ENCODE measurements at regions not wholly inside any gene's neighbourhood (a gene's known extent, or its start where the extent isn't known, plus 50 kb on each side); places are given as distances from the start of the nearest gene placed in this dataset.

- no peak for TF ChIP-seq EZH2phosphoT487 (IDR thresholded peaks at IDR 0.05; ENCODE audit: unreplicated experiment)
- TF ChIP-seq CTCF (conservative IDR thresholded peaks at IDR 0.05; ENCODE audit: low read depth in 2 of 2): no peak
Observed at GRCh38 chr4:43485196-43485595, 592.7 kb downstream of the GRXCR1 start (continued).

GRCh38 chr4:43496188-43496587, 603.7 kb downstream of the GRXCR1 start:
- no peaks in the 10 kb centered on the region for H4K20me1 ChIP-seq (replicated peaks; ENCODE audit: insufficient read depth)
- H3K27ac Mint-ChIP-seq: no peak overlapping the region
- no peak overlapping the region for H3K27ac ChIP-seq (ENCODE audit: low read depth)
- no peaks in the 10 kb centered on the region for H3K36me3 ChIP-seq (ENCODE audit: insufficient read depth)
- H3K4me1 ChIP-seq (ENCODE audit: insufficient read depth): no peaks in the 10 kb centered on the region
- no peak for TF ChIP-seq POLR2AphosphoS5 (IDR thresholded peaks at IDR 0.05; ENCODE audit: low read depth)
- TF ChIP-seq ZNF331 (CRISPR knock-in tag; IDR thresholded peaks at IDR 0.05; ENCODE audit: low read depth): no peak
- TF ChIP-seq NANOG (IDR thresholded peaks at IDR 0.05; ENCODE audit: borderline replicate concordance): no peak
- no peak for TF ChIP-seq ZNF114 (CRISPR knock-in tag; IDR thresholded peaks at IDR 0.05)
- no peak for TF ChIP-seq REST (IDR thresholded peaks at IDR 0.05; ENCODE audit: unreplicated experiment)
- TF ChIP-seq JUNB (IDR thresholded peaks at IDR 0.05; ENCODE audit: unreplicated experiment): no peak
- H3K27me3 Mint-ChIP-seq (ENCODE audit: insufficient read depth, low read depth, poor library complexity): no peaks in the 10 kb centered on the region
- H2AFZ ChIP-seq: no peak overlapping the region; the same call in 1 of the 2 replicates
- ATAC-seq (no peak), DNase-seq (ENCODE audit: low spot score) (no peak)
- no peaks in the 10 kb centered on the region for H3K79me2 ChIP-seq (replicated peaks; ENCODE audit: insufficient read depth)
- H3K4me3 ChIP-seq: no peak overlapping the region
- no peaks in the 10 kb centered on the region for H3K36me3 Mint-ChIP-seq (ENCODE audit: low read depth)
- no peak overlapping the region for H3K4me3 Mint-ChIP-seq
- no peaks in the 10 kb centered on the region for H3K4me1 Mint-ChIP-seq
- no peaks in the 10 kb centered on the region for H3K27me3 ChIP-seq (ENCODE audit: insufficient read depth)
- H3K9me3 Mint-ChIP-seq: no peaks in the 10 kb centered on the region
- H3F3A ChIP-seq (replicated peaks; ENCODE audit: low read depth): no peaks in the 10 kb centered on the region
- no peak overlapping the region for H3K4me2 ChIP-seq
- no peaks in the 10 kb centered on the region for H3K9me2 ChIP-seq (ENCODE audit: insufficient read depth)

- H2AFZ ChIP-seq: no peak overlapping the region
- DNase-seq (ENCODE audit: low spot score): no peak
- H3K4me2 ChIP-seq: no peak overlapping the region
- H3K9me3 Mint-ChIP-seq: no peaks in the 10 kb centered on the region
- H3K27me3 Mint-ChIP-seq (ENCODE audit: insufficient read depth, low read depth, poor library complexity): no peaks in the 10 kb centered on the region
- H3K4me3 Mint-ChIP-seq: no peak overlapping the region
- H3K9me2 ChIP-seq (ENCODE audit: insufficient read depth): no peaks in the 10 kb centered on the region
- no peak for ATAC-seq
- no peaks in the 10 kb centered on the region for H3K4me1 Mint-ChIP-seq
- no peak overlapping the region for H3K4me3 ChIP-seq
- no peaks in the 10 kb centered on the region for H4K20me1 ChIP-seq (replicated peaks; ENCODE audit: insufficient read depth)
- no peaks in the 10 kb centered on the region for H3K27me3 ChIP-seq (ENCODE audit: insufficient read depth)
- H3K79me2 ChIP-seq (replicated peaks; ENCODE audit: insufficient read depth): no peaks in the 10 kb centered on the region
- no peak overlapping the region for H3K27ac Mint-ChIP-seq
- H3K36me3 Mint-ChIP-seq (ENCODE audit: low read depth): no peaks in the 10 kb centered on the region
- no peaks in the 10 kb centered on the region for H3F3A ChIP-seq (replicated peaks; ENCODE audit: low read depth)
- H3K27ac ChIP-seq (ENCODE audit: low read depth): no peak overlapping the region
- no peaks in the 10 kb centered on the region for H3K36me3 ChIP-seq (ENCODE audit: insufficient read depth)
- H3K4me1 ChIP-seq (ENCODE audit: insufficient read depth): no peaks in the 10 kb centered on the region
- TF ChIP-seq STAT1 (IDR thresholded peaks at IDR 0.05; ENCODE audit: unreplicated experiment) (no peak), REST (IDR thresholded peaks at IDR 0.05; ENCODE audit: unreplicated experiment) (no peak), CREB1 (CRISPR knock-in tag; IDR thresholded peaks at IDR 0.05; ENCODE audit: low read depth) (no peak), ZNF114 (CRISPR knock-in tag; IDR thresholded peaks at IDR 0.05) (no peak), CTCF (conservative IDR thresholded peaks at IDR 0.05; ENCODE audit: low read depth in 2 of 2) (no peak), ZNF331 (CRISPR knock-in tag; IDR thresholded peaks at IDR 0.05; ENCODE audit: low read depth) (no peak), ETS1 (IDR thresholded peaks at IDR 0.05) (no peak), POLR2AphosphoS5 (IDR thresholded peaks at IDR 0.05; ENCODE audit: low read depth) (no peak)
Observed at GRCh38 chr4:43496602-43497001, 604.1 kb downstream of the GRXCR1 start.

Data from GM23338 (cell line).